ES-I3 (cell line): ENCODE measurements at regions not wholly inside any gene's neighbourhood (a gene's known extent, or its start where the extent isn't known, plus 50 kb on each side); places are given as distances from the start of the nearest gene placed in this dataset.

Experiments
- H3K36me3 ChIP-seq: 2 replicates; pipeline ENCODE4 v1.6.1; 2013; ENCODE audit warnings: mild to moderate bottlenecking, low read length, control low read depth, moderate library complexity; ENCODE audit not compliant: insufficient read depth
- H3K4me1 ChIP-seq: 2 replicates; pipeline ENCODE4 v1.6.1; 2013; ENCODE audit warnings: mild to moderate bottlenecking, control low read depth, low read length; ENCODE audit not compliant: insufficient read depth
- H3K9ac ChIP-seq: 2 replicates; pipeline ENCODE4 v1.6.1; 2013; ENCODE audit warnings: low read depth, mild to moderate bottlenecking, low read length, moderate library complexity
- H3K9me3 ChIP-seq: 2 replicates; pipeline ENCODE4 v1.6.1; 2013; ENCODE audit warnings: mild to moderate bottlenecking, low read length, moderate library complexity; ENCODE audit not compliant: control insufficient read depth, insufficient read depth

- Histone ChIP-seq H3K4me1 (no peaks in the 10 kb centered on the region), H3K9ac (no peak overlapping the region), H3K36me3 (no peaks in the 10 kb centered on the region), H3K9me3 (no peaks in the 10 kb centered on the region)
Observed at GRCh38 chr17:15006421-15007128, 258.6 kb downstream of the PMP22 start.

GRCh38 chr17:15000661-15001060 lies 264.5 kb downstream of the PMP22 start:
- Histone ChIP-seq H3K9me3 (no peaks in the 10 kb centered on the region), H3K4me1 (no peaks in the 10 kb centered on the region), H3K36me3 (no peaks in the 10 kb centered on the region), H3K9ac (no peak overlapping the region)

- Histone ChIP-seq H3K9me3 (no peaks in the 10 kb centered on the region), H3K9ac (no peak overlapping the region), H3K36me3 (no peaks in the 10 kb centered on the region), H3K4me1 (no peaks in the 10 kb centered on the region)
Observed at GRCh38 chr17:14997290-14997689, 267.8 kb downstream of the PMP22 start.

- H3K9ac ChIP-seq = no peak overlapping the region
- no peaks in the 10 kb centered on the region for H3K36me3 ChIP-seq
- no peaks in the 10 kb centered on the region for H3K9me3 ChIP-seq
- H3K4me1 ChIP-seq = no peaks in the 10 kb centered on the region
Observed at GRCh38 chr17:14986127-14986526, 279.0 kb downstream of the PMP22 start.

GRCh38 chr17:14972844-14973243 lies 292.3 kb downstream of the PMP22 start:
- Histone ChIP-seq H3K9me3 (0 out of 2 replicates have a peak, but pooled peaks cover 3% of the 10 kb centered on the region), H3K36me3 (no peaks in the 10 kb centered on the region), H3K4me1 (no peaks in the 10 kb centered on the region), H3K9ac (no peak overlapping the region)

GRCh38 chr17:14971054-14971453 lies 294.1 kb downstream of the PMP22 start:
- H3K4me1 ChIP-seq = no peaks in the 10 kb centered on the region
- no peak overlapping the region for H3K9ac ChIP-seq

GRCh38 chr17:14959106-14959648 lies 305.9 kb downstream of the PMP22 start:
- H3K9me3 ChIP-seq = no peaks in the 10 kb centered on the region; the same call in 1 of the 2 replicates
- no peaks in the 10 kb centered on the region for H3K4me1 ChIP-seq
- no peak overlapping the region for H3K9ac ChIP-seq
- H3K36me3 ChIP-seq = no peaks in the 10 kb centered on the region

More at GRCh38 chr17:14971054-14971453, 294.1 kb downstream of the PMP22 start:
- H3K9me3 ChIP-seq = 0 out of 2 replicates have a peak, but pooled peaks cover 3% of the 10 kb centered on the region
- H3K36me3 ChIP-seq = no peaks in the 10 kb centered on the region

GRCh38 chr17:14953405-14953804 lies 311.7 kb downstream of the PMP22 start:
- Histone ChIP-seq H3K4me1 (no peaks in the 10 kb centered on the region), H3K36me3 (no peaks in the 10 kb centered on the region), H3K9me3 (no peaks in the 10 kb centered on the region), H3K9ac (no peak overlapping the region)

GRCh38 chr17:14950686-14951085 lies 314.4 kb downstream of the PMP22 start:
- H3K9ac ChIP-seq = no peak overlapping the region

GRCh38 chr17:14950216-14950615 lies 314.9 kb downstream of the PMP22 start:
- Histone ChIP-seq H3K9ac (no peak overlapping the region), H3K9me3 (no peaks in the 10 kb centered on the region), H3K36me3 (no peaks in the 10 kb centered on the region), H3K4me1 (no peaks in the 10 kb centered on the region)

More at GRCh38 chr17:14950686-14951085, 314.4 kb downstream of the PMP22 start:
- Histone ChIP-seq H3K9me3 (no peaks in the 10 kb centered on the region), H3K36me3 (no peaks in the 10 kb centered on the region), H3K4me1 (no peaks in the 10 kb centered on the region)

- Histone ChIP-seq H3K36me3 (no peaks in the 10 kb centered on the region), H3K9ac (no peak overlapping the region), H3K4me1 (no peaks in the 10 kb centered on the region), H3K9me3 (no peaks in the 10 kb centered on the region)
Observed at GRCh38 chr17:14947671-14948070, 317.5 kb downstream of the PMP22 start.

- Histone ChIP-seq H3K36me3 (no peaks in the 10 kb centered on the region), H3K9me3 (no peaks in the 10 kb centered on the region), H3K4me1 (no peaks in the 10 kb centered on the region), H3K9ac (no peak overlapping the region)
Observed at GRCh38 chr17:14946481-14946880, 318.6 kb downstream of the PMP22 start.

- no peaks in the 10 kb centered on the region for H3K4me1 ChIP-seq
- no peaks in the 10 kb centered on the region for H3K9me3 ChIP-seq
- no peak overlapping the region for H3K9ac ChIP-seq
- H3K36me3 ChIP-seq = no peaks in the 10 kb centered on the region
Observed at GRCh38 chr17:14942526-14943190, 322.5 kb downstream of the PMP22 start.

- Histone ChIP-seq H3K36me3 (no peaks in the 10 kb centered on the region), H3K9ac (no peak overlapping the region), H3K4me1 (no peaks in the 10 kb centered on the region), H3K9me3 (no peaks in the 10 kb centered on the region)
Observed at GRCh38 chr17:14940938-14941265, 324.2 kb downstream of the PMP22 start.
